ENCODE measurements at regions not wholly inside any gene's neighbourhood (a gene's known extent, or its start where the extent isn't known, plus 50 kb on each side); places are given as distances from the start of the nearest gene placed in this dataset.

GRCh38 chr16:79668502-79668901 is 68.0 kb upstream of the MAF start:
- Histone ChIP-seq H4K20me1 (ENCODE audit: low read depth, low read length) (no peaks in the 10 kb centered on the region), H3K9me2 (replicated peaks; ENCODE audit: insufficient read depth, low read length) (no peaks in the 10 kb centered on the region; the same call in 1 of the 2 replicates), H3K9me3 (ENCODE audit: insufficient read depth, low read length) (peaks cover 3% of the 10 kb centered on the region; the same call in 1 of the 2 replicates), H3K27me3 (ENCODE audit: low read length) (no peaks in the 10 kb centered on the region), H3K27ac (ENCODE audit: low read depth, low read length) (no peak overlapping the region), H3K4me3 (ENCODE audit: insufficient read depth, low read length, poor library complexity, severe bottlenecking) (no peak overlapping the region), H3K9ac (ENCODE audit: low read length) (no peak overlapping the region), H3K4me2 (ENCODE audit: low read depth, low read length, poor library complexity, severe bottlenecking) (no peak overlapping the region), H2AFZ (ENCODE audit: low read depth, low read length, severe bottlenecking) (no peak overlapping the region), H3K36me3 (ENCODE audit: low read length) (no peaks in the 10 kb centered on the region), H3K79me2 (ENCODE audit: insufficient read depth, low read length) (no peaks in the 10 kb centered on the region), H3F3A (ENCODE audit: insufficient read depth) (no peaks in the 10 kb centered on the region)
- TF ChIP-seq EZH2phosphoT487 (conservative IDR thresholded peaks at IDR 0.05; ENCODE audit: low read length) (no peak), CTCF (IDR thresholded peaks at IDR 0.05; ENCODE audit: insufficient read depth, low read length, poor library complexity, severe bottlenecking) (no peak)

GRCh38 chr16:79665970-79666369 is 65.4 kb upstream of the MAF start:
- TF ChIP-seq CTCF (IDR thresholded peaks at IDR 0.05; ENCODE audit: insufficient read depth, low read length, poor library complexity, severe bottlenecking) (no peak), EZH2phosphoT487 (conservative IDR thresholded peaks at IDR 0.05; ENCODE audit: low read length) (no peak)
- Histone ChIP-seq H3K27me3 (ENCODE audit: low read length) (no peaks in the 10 kb centered on the region), H3K9ac (ENCODE audit: low read length) (no peak overlapping the region), H3K27ac (ENCODE audit: low read depth, low read length) (no peak overlapping the region), H3F3A (ENCODE audit: insufficient read depth) (no peaks in the 10 kb centered on the region), H3K9me3 (ENCODE audit: insufficient read depth, low read length) (peaks cover 3% of the 10 kb centered on the region; the same call in 1 of the 2 replicates), H3K9me2 (replicated peaks; ENCODE audit: insufficient read depth, low read length) (no peaks in the 10 kb centered on the region), H3K36me3 (ENCODE audit: low read length) (no peaks in the 10 kb centered on the region), H2AFZ (ENCODE audit: low read depth, low read length, severe bottlenecking) (no peak overlapping the region), H3K4me2 (ENCODE audit: low read depth, low read length, poor library complexity, severe bottlenecking) (no peak overlapping the region), H3K4me3 (ENCODE audit: insufficient read depth, low read length, poor library complexity, severe bottlenecking) (no peak overlapping the region), H4K20me1 (ENCODE audit: low read depth, low read length) (no peaks in the 10 kb centered on the region), H3K79me2 (ENCODE audit: insufficient read depth, low read length) (no peaks in the 10 kb centered on the region)

- H3K4me2 ChIP-seq (ENCODE audit: low read depth, low read length, poor library complexity, severe bottlenecking) = no peak overlapping the region
- H3K9me3 ChIP-seq (ENCODE audit: insufficient read depth, low read length) = 0 out of 2 replicates have a peak, but pooled peaks cover 3% of the 10 kb centered on the region
- H3K27me3 ChIP-seq (ENCODE audit: low read length) = no peaks in the 10 kb centered on the region
- no peaks in the 10 kb centered on the region for H3K36me3 ChIP-seq (ENCODE audit: low read length)
- no peak overlapping the region for H3K9ac ChIP-seq (ENCODE audit: low read length)
- no peak overlapping the region for H2AFZ ChIP-seq (ENCODE audit: low read depth, low read length, severe bottlenecking)
- H3F3A ChIP-seq (ENCODE audit: insufficient read depth) = no peaks in the 10 kb centered on the region
- no peaks in the 10 kb centered on the region for H3K79me2 ChIP-seq (ENCODE audit: insufficient read depth, low read length)
- no peak for TF ChIP-seq CTCF (IDR thresholded peaks at IDR 0.05; ENCODE audit: insufficient read depth, low read length, poor library complexity, severe bottlenecking)
- H4K20me1 ChIP-seq (ENCODE audit: low read depth, low read length) = no peaks in the 10 kb centered on the region
- no peak overlapping the region for H3K27ac ChIP-seq (ENCODE audit: low read depth, low read length)
- no peak overlapping the region for H3K4me3 ChIP-seq (ENCODE audit: insufficient read depth, low read length, poor library complexity, severe bottlenecking)
- no peaks in the 10 kb centered on the region for H3K9me2 ChIP-seq (replicated peaks; ENCODE audit: insufficient read depth, low read length)
These were observed 63.9 kb upstream of the MAF start for GRCh38 chr16:79664407-79664806.

Data from SU-DHL-6 (cell line).